NCI-H187 treated with DMSO at 0.1 percent for 48 hours (cell line): ENCODE measurements at regions not wholly inside any gene's neighbourhood (a gene's known extent, or its start where the extent isn't known, plus 50 kb on each side); places are given as distances from the start of the nearest gene placed in this dataset.

Experiments used
- DNase-seq: peaks from one replicate; lab custom pipeline; 2025; lab: John Stamatoyannopoulos, UW

DNA sequence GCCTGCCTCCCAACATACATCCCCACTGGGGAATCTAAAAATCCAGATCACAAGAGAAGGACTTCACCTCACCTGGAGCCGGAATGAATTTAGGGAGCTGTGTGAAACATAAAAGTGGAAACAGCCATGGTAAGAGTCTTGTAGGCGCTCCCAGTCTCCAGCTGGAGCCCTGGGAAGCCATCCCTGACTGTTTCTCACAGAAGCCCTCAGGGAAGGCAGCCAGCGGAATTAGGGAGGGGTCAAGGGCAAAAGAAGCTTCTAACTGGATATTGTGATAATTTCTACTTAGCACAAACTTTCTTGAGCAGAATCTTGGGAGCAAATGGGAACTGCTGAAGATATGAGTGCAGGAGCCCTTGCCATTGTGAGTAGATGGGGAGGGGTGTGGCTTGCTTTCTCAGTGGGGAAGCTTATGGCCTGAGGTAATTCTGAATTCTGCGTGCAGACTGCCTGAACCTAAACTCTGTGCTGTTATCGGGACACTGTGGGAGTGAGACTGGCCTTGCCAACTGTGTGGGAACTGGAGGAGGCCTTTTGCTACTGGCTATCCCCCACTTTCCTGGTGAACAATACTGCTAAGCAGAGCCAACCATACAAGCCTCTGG is 174.4 kb upstream of the SMC2 start:
- no peak for DNase-seq

DNA sequence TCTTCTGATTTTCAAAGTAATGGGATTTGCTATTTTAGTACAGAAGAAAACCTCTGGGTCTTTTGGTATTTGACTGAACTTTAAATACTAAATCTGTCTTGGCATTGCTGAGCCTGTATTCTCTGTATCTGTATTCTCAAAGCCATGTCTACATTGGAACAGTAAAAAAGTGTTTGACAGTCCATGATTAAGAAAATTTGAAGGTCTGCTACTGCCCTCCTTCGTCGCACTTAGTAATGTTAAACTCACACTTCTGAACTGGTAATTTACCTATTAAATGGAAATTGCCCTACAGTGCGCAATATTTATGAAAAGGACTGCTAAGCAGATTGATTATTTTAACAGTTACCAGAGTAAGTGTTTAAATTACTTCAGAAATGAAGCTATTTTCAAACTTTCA is 165.7 kb upstream of the SMC2 start:
- no peak for DNase-seq

DNA sequence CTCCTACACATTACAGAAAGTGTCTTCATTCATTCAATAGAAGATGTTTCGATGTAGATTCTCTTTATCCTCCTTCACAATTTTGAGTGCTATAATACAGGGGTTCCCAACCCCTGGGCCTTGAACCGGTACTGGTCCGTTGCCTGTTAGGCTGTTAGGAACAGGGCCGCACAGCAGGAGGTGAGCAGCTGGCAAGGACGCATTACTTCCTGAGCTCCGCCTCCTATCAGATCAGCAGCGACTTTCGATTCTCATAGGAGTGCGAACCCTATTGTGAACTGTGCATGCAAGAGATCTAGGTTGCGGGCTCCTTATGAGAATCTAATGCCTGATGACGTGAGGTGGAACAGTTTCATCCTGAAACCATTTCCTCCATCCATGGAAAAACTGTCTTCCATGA is 153.0 kb upstream of the SMC2 start:
- no peak for DNase-seq

DNA sequence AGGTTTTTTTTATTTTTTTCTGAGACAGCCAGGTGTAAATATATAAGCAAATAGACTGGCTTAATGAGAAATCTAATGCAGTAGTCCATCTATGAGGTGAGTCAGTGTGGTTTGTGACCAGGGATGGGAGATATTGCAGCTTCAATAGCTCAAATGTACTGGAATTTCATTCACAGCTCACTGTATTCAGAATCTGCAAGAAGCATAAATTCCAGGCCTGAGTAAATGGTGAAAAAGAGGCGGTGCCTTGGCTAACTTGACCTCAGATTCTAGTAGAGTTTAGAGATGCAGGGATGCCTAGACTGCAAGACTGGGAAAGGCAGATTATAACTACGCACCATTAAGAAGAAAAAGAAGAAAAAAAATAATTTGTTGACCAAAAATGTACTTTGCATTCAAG is 151.9 kb upstream of the SMC2 start:
- no peak for DNase-seq

DNA sequence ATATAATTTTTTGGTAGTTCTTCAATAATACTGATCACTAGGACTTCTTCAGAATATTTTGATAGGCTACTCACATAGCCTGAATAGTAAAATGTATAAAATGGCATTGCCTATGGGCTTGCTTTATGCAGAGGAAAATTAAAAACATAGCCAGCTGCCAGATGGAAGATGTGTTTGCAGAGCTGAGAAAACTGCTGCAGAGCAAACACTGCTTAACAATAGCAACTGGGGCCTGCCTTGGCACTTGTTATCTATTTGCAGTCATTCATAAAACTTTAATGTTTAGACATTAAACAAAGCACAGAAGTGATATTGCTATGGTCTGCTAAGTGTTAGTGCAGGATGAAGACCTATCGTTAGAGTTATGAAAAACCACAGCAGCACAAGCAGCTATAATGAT is 151.5 kb upstream of the SMC2 start:
- peak; percentile 60 for DNase-seq

DNA sequence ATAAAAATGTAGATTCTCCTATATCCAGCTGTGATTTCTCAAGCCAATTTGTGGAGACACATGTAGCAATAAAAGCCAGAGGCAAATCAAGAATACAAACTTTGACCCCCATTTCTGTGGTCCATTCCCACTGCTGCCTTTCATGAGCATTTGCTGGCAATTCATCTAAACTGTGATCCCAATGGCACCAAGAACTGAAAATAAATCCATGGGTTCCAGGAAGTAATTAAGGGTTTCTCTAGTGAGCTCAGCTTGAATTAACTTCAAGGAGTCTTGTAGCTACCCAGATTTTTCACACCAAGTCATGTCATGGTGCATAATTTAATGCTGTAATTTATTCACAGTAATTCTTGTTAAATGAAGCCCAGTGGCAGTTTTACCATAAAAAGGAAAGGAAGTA is 145.0 kb upstream of the SMC2 start:
- no peak for DNase-seq

DNA sequence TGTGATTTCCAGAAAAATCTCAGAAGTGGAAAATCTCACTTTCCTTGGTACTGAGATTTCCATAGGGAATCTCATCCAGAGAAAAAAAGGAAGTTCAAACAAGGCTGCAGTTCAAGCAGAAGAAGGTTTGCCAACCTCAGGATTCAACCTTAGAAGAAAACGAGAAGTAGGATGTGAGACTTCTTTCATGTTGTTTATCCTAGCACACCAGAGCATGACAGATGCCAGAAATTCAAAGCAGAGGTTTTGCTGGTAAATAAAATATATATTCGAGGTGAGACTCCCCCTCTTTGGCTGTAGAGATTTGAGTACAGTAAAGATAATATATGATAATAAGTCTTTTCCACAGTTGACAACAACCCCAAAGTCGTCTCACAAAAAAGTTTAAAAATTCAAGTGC is 116.9 kb upstream of the SMC2 start:
- DNase-seq, result no peak

DNA sequence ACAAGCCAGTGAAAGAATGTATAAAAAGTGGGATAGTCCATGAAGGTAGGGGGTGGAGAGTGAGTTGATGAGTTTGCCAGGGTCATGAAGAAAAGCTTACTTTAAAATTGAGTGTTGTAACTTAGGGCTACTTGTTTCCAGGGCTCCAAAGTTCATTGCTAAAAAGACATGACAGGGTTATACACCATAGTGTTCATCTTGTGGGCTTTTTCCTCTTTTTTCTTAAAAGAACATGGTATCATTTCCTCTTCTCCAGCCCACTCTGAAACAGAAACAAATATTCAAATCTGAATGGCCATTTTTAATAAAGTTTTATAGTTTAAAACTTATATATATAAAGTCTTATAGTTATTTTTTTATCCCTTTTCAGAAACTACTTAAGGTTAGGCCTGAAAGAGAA is 115.7 kb upstream of the SMC2 start:
- no peak for DNase-seq

DNA sequence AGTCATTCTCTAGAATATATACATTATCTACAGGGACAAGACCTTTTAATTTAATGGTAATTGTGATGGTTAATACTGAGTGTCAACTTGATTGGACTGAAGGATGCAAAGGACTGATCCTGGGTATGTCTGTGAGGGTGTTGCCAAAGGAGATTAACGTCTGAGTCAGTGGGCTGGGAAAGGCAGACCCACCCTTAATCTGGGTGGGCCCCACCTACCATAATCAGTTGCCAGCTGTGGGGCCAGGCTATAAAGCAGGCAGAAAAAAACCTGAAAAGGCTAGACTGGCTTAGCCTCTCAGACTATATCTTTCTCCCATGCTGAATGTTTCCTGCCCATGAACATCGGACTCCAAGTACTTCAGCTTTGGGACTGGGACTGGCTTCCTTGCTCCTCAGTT is 112.2 kb upstream of the SMC2 start:
- no peak for DNase-seq

DNA sequence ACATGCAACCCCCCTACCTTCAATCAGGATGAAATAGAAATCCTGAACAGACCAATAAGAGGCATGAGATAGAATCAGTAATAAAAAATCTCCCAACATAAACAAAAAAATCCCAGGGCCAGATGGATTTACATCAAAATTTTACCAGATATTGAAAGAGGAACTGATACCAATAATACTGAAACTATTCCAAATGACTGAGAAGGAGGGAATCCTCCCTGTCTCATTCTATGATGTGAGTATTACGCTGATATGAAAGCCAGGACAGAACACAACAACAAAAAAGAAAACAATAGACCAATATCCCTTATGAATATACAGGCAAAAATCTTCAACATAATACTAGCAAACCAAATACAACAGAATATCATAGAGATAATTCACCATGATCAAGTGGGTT is 109.0 kb upstream of the SMC2 start:
- DNase-seq, result no peak

DNA sequence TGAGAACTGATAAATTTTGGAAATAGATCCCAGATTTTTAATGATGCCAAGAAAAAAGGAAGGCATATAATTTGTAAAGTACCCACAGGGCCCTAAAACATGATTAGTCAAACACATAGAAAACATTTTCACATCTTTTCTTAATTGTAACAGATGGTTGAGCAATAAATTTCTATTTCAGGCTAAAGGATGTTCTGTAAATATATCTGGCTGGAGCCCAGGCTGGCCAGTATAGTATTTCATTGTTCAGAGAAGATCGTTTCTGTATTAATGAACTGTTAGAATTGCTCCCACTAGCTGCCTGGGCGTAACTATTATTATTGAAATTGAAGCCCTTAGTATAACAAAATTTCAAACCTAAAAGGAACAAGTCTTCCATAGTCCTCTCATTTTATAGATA is 105.3 kb upstream of the SMC2 start:
- DNase-seq, result no peak

DNA sequence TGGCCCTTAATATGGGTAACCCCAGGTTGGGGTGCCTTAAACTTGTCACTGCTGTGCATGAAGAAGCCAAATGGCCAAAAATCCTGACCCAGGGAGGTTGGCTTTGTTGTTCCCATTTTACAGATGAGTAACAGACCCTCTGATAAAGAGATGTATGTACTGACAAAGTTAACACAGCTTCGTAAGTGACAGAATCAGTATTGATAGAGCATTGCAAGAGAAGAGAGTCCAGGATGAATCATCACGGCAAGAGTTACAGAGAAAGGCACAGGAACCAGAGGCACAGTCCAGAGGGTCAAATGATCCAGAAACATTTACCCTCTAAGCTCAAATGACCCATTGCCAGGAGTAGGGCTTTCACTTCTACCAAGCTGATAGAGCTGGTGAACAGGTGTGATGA is 103.8 kb upstream of the SMC2 start:
- DNase-seq, result no peak

DNA sequence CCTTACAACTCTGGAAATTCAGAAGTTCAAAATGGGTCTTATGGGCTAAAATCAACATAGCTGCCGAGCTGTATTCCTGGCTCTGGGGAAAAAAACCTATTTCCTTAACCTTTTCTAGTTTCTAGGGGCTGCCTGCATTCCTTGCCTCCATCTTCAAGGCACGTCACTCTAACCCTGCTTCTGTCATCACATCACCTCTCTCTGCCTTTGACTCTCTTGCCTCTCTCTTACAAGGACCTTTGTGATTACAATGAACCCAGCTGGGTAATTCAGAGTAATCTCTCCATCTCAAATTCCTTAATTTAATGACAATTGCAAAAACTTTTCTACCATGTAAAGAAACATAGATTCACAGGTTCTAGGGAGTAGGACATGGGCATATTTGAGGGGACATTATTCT is 103.1 kb upstream of the SMC2 start:
- no peak for DNase-seq

DNA sequence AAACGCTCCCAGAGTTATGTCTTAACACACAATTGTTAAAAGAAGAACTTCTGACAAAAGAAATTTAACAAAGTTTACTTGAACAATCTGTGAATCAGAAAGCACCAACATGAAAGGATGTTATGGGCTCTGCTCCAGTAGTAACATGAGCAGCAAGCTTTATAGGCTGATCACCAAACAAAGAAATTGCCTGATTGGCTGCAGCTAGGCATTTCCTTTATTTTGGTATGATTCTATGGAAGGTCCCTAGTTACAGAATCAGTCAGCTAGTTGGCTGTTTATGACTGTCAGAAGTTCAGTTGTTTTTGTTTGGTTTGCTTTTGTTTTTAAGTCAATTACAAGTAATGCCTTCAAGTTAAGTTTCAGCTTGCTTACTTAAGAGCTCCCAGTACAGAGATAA is 102.4 kb upstream of the SMC2 start:
- DNase-seq, result no peak

DNA sequence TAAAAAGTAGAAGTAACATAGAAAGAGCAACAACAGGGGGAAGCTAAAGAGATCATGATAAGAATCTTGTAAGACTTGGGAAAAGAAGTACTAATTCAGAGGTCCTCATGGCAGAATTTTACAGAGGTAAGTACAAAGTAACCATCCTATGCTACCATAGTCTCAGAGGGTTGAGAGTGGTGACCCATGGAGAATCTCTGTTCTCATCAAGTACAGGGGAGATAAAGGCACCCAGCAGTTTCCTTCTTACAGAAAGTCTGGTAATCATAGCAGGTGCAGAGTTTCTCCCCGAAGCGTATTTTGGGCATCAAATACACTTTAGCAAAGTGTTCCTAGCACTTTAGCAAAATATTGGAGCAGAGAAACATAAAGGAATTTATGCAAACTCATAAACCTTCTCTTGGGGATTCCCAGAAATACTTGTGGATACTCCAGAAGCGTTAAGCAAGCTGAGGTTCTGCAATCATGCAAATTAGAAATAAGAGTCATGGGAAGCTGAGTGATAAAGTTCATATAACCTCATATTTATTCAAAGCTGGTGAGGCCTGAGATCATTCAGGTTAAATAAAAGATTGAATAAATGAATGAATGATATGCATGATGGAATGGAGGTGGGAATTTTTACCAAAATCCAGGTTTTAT is 101.0 kb upstream of the SMC2 start:
- no peak for DNase-seq

DNA sequence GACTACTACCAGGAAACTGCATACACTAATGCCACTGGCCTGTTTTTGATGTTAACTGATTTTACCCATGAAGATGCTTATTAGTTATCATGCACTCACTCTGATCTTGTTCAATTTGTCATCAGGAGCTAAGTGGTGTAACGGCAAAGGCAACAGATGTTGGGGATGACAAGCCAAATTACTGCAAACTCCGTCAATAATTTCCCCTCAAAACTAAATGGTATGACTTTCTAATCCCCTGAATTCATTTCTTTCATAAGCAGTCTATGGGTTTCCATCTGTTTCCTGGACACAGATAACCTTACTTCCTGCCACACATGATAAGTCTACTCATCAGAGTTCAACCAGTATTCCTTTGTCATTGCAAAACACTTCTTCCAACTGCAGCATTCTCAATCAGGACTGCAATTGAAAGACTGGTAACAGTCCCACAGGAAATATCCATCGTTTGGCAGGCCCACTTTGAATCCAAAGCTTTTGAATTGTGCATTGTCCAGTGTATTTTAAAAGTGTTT is 96.2 kb upstream of the SMC2 start:
- no peak for DNase-seq

DNA sequence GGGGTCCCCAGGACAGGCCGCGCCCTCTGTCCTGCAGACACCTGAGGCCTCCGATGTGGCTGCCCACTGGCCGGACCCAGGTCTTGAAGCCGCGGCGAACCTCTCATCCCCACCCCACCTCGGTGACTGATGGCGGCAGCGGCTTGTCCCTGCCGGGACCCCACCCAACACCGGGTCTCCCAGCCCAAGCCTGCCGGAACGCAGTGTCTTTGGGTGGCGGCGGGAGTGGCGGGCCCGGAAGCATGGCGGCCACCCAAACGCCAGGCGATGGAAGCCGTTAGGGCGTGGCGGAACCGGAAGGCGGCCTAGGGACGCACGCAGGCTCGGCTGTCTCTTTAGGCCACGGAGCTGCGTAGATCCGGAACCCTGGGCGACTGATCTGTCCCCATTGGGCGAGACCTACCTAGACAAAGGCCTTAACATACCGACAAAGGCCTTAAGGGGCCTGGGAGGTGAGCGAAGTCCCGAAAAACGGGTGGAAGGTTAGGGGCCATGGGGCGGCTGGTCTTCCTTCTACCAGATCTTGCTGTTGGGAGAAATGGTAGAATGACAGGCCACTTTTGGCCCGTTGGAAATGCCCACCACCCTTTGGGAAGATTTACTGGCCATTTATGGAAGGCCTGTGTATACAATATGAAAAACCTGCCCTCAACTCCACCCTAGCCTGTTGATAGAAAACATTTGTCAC is 94.6 kb upstream of the SMC2 start:
- DNase-seq, result no peak

DNA sequence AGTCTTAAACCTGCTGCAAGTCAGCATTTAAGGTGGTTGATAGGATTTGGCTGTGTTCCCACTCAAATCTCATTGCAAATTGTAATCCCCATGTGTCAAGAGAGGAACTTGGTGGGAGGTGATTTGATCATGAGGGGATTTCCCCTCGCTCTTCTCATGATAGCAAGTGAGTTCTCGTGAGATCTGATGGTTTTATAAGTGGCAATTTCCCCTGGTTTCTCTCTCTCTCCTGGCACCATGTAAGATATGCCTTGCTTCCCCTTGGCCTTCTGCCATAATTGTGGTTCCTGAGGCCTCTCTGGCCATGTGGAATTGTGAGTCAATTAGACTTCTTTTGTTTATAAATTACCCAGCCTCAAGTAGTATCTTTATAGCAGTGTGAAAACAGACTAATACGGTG is 84.3 kb upstream of the SMC2 start:
- DNase-seq, result no peak

DNA sequence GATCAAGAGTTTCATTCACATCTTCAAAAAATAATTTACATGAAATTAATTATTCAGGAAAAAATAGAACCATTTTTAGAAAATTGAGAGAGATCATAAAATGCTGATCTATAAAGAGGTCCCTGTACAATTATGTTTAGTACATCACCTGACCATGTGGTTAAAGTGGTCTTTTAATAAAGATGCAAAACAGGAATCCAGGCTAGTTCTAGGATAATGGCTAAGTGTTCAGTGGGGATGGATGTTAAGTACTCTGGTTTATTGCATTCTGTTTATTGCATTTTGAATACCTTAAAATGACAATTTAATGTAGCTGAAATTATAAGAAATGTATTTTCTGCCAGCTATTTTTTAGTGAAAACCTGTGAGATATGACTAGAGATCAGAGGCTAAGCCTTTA is 72.0 kb upstream of the SMC2 start:
- no peak for DNase-seq

DNA sequence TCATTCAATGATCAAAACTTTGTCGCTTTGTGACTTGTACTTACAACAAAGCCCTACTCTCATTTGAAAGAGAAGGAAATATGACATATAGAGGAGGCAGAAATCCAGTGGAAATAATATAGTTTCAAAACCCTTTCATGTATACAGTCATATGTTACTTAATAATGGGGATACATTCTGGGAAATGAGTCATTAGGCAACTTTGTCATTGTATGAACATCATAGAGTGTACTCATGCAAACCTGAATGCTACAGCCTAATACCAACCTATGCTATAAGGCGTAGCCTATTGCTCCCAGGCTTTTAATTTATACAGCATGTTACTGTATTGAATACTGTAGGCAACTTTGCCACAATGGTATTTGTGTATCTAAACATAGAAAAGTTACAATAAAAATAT is 69.0 kb upstream of the SMC2 start:
- no peak for DNase-seq

DNA sequence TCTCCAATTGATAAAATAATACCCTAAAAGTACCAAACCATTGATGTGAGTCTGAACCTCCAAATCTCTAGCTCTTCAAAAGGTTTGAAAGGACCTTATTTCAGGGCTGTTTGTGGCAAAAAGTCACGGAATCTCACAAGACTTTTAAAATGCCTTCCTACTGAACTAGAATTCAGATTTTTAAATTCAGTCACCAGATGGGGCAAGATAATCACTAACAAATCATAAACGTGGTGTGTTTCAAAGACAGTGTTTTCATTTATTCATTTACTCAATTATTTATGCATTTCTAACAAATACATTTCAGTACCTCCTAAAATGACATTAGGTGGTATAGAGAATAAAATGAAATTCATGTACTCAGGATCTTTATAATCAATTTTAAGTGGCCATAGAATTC is 68.2 kb upstream of the SMC2 start:
- DNase-seq, result no peak

DNA sequence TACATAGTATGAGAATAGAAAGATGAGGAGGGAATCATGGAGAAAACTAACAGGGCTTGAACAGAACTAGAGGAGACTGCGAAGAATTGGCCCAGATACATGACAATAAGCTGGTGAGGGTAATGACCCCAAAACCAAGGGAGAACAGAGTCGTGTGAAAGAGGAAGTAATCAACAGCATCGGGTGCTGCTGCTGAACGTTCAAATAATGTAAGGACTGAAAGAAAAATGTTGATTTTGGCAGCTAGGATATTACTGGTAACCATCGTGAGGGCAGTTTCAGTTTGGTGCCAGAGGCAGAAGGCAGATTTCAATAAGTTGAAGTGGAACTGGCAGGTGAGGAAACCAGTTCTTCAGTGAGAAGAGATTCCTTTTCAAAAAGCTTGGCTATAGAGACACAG is 66.8 kb upstream of the SMC2 start:
- DNase-seq, result no peak

DNA sequence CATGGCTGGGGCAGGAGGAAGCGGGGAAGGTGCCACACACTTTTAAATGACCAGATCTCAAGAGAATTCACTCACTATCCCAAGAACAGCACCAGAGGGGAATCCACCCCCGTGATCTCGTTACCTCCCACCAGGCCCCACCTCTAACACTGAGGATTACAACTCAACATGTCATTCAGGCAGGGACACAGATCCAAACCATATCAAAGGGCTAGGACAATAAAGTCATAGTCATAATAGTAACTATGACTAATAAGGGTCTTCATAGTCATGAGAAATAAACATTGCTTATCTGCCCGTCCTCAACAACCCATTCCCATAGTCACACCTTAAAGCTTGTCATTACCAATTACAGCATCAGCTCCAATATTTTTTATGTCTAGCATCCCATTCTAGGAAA is 65.3 kb upstream of the SMC2 start:
- DNase-seq, result no peak
